ENCODE measurements at regions not wholly inside any gene's neighbourhood (a gene's known extent, or its start where the extent isn't known, plus 50 kb on each side); places are given as distances from the start of the nearest gene placed in this dataset.
"Not testable (repeated sequence)": the region's sequence is repeated elsewhere in the genome, so short reads cannot be mapped to it uniquely, and the experiment has no call there.

GRCh38 chr9:71519098-71519696 is 249.1 kb downstream of the CEMIP2 start:
- in situ Hi-C loops (cut with MboI; ENCODE audit: low pct_unique_long_range_greater_than_20kb, low sequenced_read_pairs, unreplicated experiment), result no loop called here
- no peak for DNase-seq (ENCODE audit: low spot score)
- no peak for TF ChIP-seq CTCF (IDR thresholded peaks at IDR 0.05; ENCODE audit: extremely low read depth, insufficient read depth, missing control alignments)

GRCh38 chr9:71518045-71518827 is 250.1 kb downstream of the CEMIP2 start:
- no peak for TF ChIP-seq CTCF (IDR thresholded peaks at IDR 0.05; ENCODE audit: extremely low read depth, insufficient read depth, missing control alignments)
- in situ Hi-C loops (cut with MboI; ENCODE audit: low pct_unique_long_range_greater_than_20kb, low sequenced_read_pairs, unreplicated experiment), result no loop called here
- no peak for DNase-seq (ENCODE audit: low spot score)

DNA sequence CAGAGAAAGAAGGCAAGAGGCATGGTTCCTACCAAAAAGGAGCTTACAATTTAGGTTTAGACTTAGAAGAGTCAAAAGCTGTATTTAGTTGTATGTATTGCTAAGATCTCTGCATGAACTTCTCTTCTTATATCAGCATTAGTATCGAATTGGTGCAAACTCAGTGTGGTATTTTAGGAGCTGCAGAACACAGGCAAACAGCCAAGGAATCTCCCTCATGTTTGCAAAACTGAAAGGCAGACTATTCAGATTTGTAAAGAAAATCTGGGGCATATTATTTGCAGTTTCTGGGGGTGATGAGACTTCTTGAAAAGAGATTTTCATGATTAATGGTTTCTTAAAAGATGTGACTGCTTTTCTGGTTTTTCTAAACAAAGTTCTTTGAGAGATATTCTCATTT is 252.7 kb downstream of the CEMIP2 start:
- no peak for TF ChIP-seq CTCF (IDR thresholded peaks at IDR 0.05; ENCODE audit: extremely low read depth, insufficient read depth, missing control alignments)
- no peak for DNase-seq (ENCODE audit: low spot score)
- in situ Hi-C loops (cut with MboI; ENCODE audit: low pct_unique_long_range_greater_than_20kb, low sequenced_read_pairs, unreplicated experiment), result no loop called here

DNA sequence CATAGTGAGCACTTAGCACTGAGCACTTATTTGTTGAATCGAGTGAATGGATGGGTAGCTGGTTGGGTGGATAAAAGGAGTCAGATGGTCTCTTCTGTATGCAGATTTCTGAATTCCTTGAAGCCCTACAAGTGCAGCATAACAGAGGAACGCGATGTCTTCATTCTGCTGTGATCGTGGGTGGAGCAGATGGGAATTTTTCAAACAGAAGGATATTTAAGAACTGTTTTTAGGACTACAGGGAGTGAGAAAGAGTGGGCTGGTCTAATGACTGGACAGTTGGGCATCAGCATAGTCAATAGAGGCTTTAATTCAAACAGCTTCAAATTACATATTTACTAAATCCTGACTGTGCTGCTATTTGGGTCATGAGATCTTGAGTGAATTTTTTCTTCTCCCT is 253.2 kb downstream of the CEMIP2 start:
- TF ChIP-seq CTCF (IDR thresholded peaks at IDR 0.05; ENCODE audit: extremely low read depth, insufficient read depth, missing control alignments), result no peak
- no peak for DNase-seq (ENCODE audit: low spot score)
- in situ Hi-C loops (cut with MboI; ENCODE audit: low pct_unique_long_range_greater_than_20kb, low sequenced_read_pairs, unreplicated experiment), result no loop called here

DNA sequence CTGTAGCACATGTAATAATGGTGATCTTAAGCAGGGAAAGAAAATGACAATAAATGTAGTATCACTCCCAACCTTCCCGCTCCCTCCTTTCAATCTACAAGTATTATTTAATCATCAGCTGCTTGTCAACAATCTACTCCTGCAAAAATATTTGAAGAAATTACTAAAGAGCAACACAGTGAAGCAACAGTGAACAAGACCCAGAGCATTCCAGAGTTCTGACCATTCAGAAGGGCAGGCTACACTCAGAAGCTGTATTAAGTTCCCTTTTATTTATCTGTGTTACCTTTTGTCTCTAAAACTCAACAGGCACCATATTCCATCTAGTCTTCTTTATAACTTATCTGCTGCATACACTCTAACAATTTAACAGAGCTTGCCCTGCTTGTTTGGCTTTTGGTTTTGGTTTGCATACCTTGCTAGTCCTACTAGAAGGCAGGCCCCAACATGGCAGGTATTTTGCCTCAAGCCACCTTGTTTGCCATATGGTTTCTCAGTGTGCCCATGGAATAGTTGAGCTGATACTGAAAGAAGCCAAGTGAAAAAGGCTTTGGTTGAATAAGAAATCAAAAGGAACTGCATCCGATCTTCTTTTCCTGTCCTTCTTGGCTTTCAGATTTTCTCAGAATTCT is 253.9 kb downstream of the CEMIP2 start:
- no peak for TF ChIP-seq CTCF (IDR thresholded peaks at IDR 0.05; ENCODE audit: extremely low read depth, insufficient read depth, missing control alignments)
- DNase-seq (ENCODE audit: low spot score), result no peak
- in situ Hi-C loops (cut with MboI; ENCODE audit: low pct_unique_long_range_greater_than_20kb, low sequenced_read_pairs, unreplicated experiment), result no loop called here

- no peak for DNase-seq (ENCODE audit: low spot score)
- no peak for TF ChIP-seq CTCF (IDR thresholded peaks at IDR 0.05; ENCODE audit: extremely low read depth, insufficient read depth, missing control alignments)
- in situ Hi-C loops (cut with MboI; ENCODE audit: low pct_unique_long_range_greater_than_20kb, low sequenced_read_pairs, unreplicated experiment), result no loop called here
Observed at GRCh38 chr9:71509054-71509453, 259.3 kb downstream of the CEMIP2 start.

- in situ Hi-C loops (cut with MboI; ENCODE audit: low pct_unique_long_range_greater_than_20kb, low sequenced_read_pairs, unreplicated experiment); DNase-seq (ENCODE audit: low spot score): not testable (repeated sequence)
Observed at GRCh38 chr9:71508141-71508540, 260.2 kb downstream of the CEMIP2 start.

Measured in GM13977 (cell line).